Epithelial cell of esophagus (primary cell): ENCODE measurements at regions not wholly inside any gene's neighbourhood (a gene's known extent, or its start where the extent isn't known, plus 50 kb on each side); places are given as distances from the start of the nearest gene placed in this dataset.
A peak's percentile ranks its signal among the peaks of the same experiment; 100 is the strongest.

Source experiments
- DNase-seq: peaks from one replicate; pipeline ENCODE4 v3.0.0; 2010; ENCODE audit warnings: low read depth
- H3K4me3 ChIP-seq: 2 replicates; pipeline ENCODE4 v1.5.1; 2011; ENCODE audit warnings: mild to moderate bottlenecking, low read length, control low read depth
- CTCF ChIP-seq: IDR thresholded peaks from 2 replicates; pipeline ENCODE4 v1.5.1; 2011; ENCODE audit warnings: low read depth, mild to moderate bottlenecking, low read length, control low read depth, inconsistent platforms; ENCODE audit not compliant: insufficient read depth; ENCODE audit errors: missing control alignments

GRCh38 chr12:32025906-32026305 lies 66.7 kb downstream of the RESF1 start:
- H3K4me3 ChIP-seq, result no peak overlapping the region
- no peak for DNase-seq
- TF ChIP-seq CTCF, result no peak

GRCh38 chr12:32027684-32028365 lies 68.6 kb downstream of the RESF1 start:
- no peak for TF ChIP-seq CTCF
- DNase-seq, result no peak
- H3K4me3 ChIP-seq, result no peak overlapping the region

GRCh38 chr12:32030151-32030550 lies 70.9 kb downstream of the RESF1 start:
- TF ChIP-seq CTCF, result no peak
- H3K4me3 ChIP-seq, result no peak overlapping the region
- no peak for DNase-seq

GRCh38 chr12:32030676-32031075 lies 71.5 kb downstream of the RESF1 start:
- H3K4me3 ChIP-seq, result no peak overlapping the region
- no peak for DNase-seq
- no peak for TF ChIP-seq CTCF

- DNase-seq, result no peak
- no peak overlapping the region for H3K4me3 ChIP-seq
- no peak for TF ChIP-seq CTCF
These were observed 71.9 kb downstream of the RESF1 start for GRCh38 chr12:32031109-32031508.

GRCh38 chr12:32032205-32032810 lies 73.1 kb downstream of the RESF1 start:
- DNase-seq, result peak; percentile 37
- no peak overlapping the region for H3K4me3 ChIP-seq
- TF ChIP-seq CTCF, result no peak

GRCh38 chr12:32033406-32033805 lies 73.2 kb upstream of the BICD1 start:
- no peak for TF ChIP-seq CTCF
- no peak for DNase-seq
- no peak overlapping the region for H3K4me3 ChIP-seq
